Motor neuron (in vitro differentiated cells): ENCODE measurements at regions not wholly inside any gene's neighbourhood (a gene's known extent, or its start where the extent isn't known, plus 50 kb on each side); places are given as distances from the start of the nearest gene placed in this dataset.

Experiments
- ATAC-seq, 8 experiments: fragments of 200-7000 bp; cut with Tn5 transposase; replicated peaks in 6 of 8; 2 replicates each; pipeline ENCODE4 v1.8.0; 2021; ENCODE audit warnings: mild to moderate bottlenecking in 8 of 8, moderate library complexity in 8 of 8
- H3K27ac ChIP-seq, 2 donors: fragments of 250-450 bp; sonication (Bioruptor Pico); 2 replicates each; pipeline ENCODE4 v1.9.0; 2021; ENCODE audit warnings: antibody characterized with exemption in 2 of 2, mild to moderate bottlenecking in 2 of 2, moderate library complexity in 1 of 2
- H3K4me1 ChIP-seq, 2 donors: fragments of 250-450 bp; sonication (Bioruptor Pico); replicated peaks in 1 of 2; 2 replicates each; pipeline ENCODE4 v1.6.1; 2021; ENCODE audit warnings: antibody characterized with exemption in 2 of 2, mild to moderate bottlenecking in 2 of 2, moderate library complexity in 1 of 2
- H3K4me3 ChIP-seq, 5 donors: fragments of 250-450 bp; sonication (Bioruptor Pico); 2 replicates each; pipeline ENCODE4 v1.9.0; 2021; ENCODE audit warnings: antibody characterized with exemption in 5 of 5, mild to moderate bottlenecking in 5 of 5, moderate library complexity in 4 of 5
- WGBS, 10 experiments: fragments of 450-650 bp; shearing (Covaris generic); methylation state at CpG; one replicate each; pipeline ENCODE4 v1.0.0; 2022; 5-methylcytosine and 5-hydroxymethylcytosine counted together
- in situ Hi-C, 9 experiments: fragments of 400-800 bp; cut with MboI; loops; one replicate each; pipeline ENCODE4 v1.15.0; 2021; ENCODE audit warnings: low sequenced_read_pairs in 9 of 9, low pct_unique_long_range_greater_than_20kb in 2 of 9; ENCODE audit not compliant: unreplicated experiment in 9 of 9

DNA sequence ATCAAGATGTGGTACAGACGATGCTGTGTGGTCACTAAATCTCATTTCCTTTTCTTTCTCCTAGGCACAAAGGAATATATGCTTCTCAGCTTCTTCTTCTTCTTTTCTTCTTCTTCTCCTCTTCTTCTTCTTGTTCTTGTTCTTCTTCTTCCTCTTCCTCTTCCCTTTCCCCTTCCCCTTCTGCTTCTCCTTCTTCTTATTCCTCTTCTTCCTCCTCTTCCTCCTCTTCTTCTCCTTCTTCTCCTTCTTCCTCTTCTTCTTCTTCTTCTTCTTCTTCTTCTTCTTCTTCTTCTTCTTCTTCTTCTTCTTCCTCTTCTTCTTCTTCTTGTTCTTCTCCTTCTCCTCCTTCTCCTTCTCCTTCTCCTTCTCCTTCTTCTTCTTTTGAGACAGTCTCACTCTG, 190.4 kb upstream of the DTNBP1 start:
- H3K4me1 ChIP-seq, result peaks cover 0 to 3% of the 10 kb centered on the region in 2 donors
- in situ Hi-C loops, result no loop called here
- 55 to 100% (median 88%) methylated on average over 1 of the region's 1 CpG; no CpG with 5 or more reads in 1 of the 10 experiments for WGBS, 10 experiments
- H3K4me3 ChIP-seq, result no peak overlapping the region
- H3K27ac ChIP-seq, result no peak overlapping the region
- ATAC-seq, result no peak

DNA sequence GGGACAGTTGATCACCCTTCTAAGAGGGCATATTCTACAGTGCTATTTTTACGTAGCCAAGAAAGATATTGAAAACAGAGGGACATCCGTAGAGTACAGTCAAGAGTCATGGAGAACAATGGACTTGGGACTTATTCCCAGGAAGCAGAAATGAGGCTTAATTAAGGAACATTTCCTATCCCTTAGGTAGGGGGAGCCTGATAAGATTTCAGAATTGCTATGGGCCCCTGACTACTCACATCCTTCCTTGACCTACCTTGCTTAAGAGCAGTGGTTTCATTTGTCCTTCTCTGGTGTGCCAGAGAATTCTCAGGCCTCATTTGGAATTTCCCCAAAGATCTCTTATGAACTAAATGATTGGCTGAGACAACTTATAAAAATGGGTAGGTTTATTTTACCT, 189.5 kb upstream of the DTNBP1 start:
- no peak overlapping the region for H3K4me3 ChIP-seq
- no peak for ATAC-seq
- in situ Hi-C loops, result no loop called here
- 79 to 100% (median 92%) methylated on average over 2 of the region's 2 CpGs; no CpG with 5 or more reads in 5 of the 10 experiments for WGBS, 10 experiments
- H3K4me1 ChIP-seq, result peaks cover 0 to 3% of the 10 kb centered on the region in 2 donors
- H3K27ac ChIP-seq, result no peak overlapping the region

DNA sequence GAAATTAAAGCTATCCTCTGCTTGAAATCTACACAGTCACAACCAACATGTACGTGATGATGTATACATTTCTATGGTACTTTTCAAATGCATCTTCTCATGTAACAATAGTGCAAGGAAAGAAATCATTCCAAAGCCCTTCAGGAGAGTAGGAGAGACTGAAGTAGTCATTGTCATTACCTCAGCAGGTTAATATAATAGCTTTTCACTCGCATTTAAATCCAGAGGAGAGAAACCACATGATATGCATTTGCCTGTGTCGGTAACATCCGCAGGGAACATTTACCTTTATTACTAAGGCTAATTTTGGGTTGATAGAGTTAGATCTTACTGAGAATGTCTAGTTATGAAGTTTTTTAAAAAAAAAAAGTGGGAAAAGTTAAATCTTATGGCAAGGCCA, 186.6 kb upstream of the DTNBP1 start:
- Histone ChIP-seq H3K4me1 (peaks cover 6 to 13% of the 10 kb centered on the region in 2 donors), H3K4me3 (no peak overlapping the region), H3K27ac (no peak overlapping the region)
- 66 to 100% (median 86%) methylated on average over 1 to 4 of the region's 4 CpGs; no CpG with 5 or more reads in 1 of the 10 experiments for WGBS, 10 experiments
- in situ Hi-C loops, result no loop called here
- no peak for ATAC-seq

DNA sequence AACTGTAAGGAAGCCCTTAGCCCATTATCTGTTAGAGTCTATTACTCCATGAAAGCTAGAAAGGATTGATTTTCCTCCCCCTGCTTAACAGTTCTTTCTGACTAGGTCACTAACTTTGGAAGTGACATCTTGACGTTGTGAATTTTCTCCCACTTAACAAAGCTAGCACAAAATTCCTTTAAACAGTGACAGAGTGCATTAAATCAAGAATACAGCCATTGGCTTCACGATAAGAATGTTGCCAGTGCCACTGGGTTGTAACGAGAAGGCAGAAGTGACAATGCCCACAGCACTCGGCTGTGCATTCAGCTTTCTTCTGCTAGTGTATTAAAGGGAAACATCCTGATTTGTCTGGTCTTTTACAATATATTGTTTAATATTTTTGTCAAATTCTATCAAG, 182.7 kb upstream of the DTNBP1 start:
- H3K27ac ChIP-seq, result no peak overlapping the region
- ATAC-seq, result peak in 5 of 8 experiments; percentile 23 to 52 (median 37)

DNA sequence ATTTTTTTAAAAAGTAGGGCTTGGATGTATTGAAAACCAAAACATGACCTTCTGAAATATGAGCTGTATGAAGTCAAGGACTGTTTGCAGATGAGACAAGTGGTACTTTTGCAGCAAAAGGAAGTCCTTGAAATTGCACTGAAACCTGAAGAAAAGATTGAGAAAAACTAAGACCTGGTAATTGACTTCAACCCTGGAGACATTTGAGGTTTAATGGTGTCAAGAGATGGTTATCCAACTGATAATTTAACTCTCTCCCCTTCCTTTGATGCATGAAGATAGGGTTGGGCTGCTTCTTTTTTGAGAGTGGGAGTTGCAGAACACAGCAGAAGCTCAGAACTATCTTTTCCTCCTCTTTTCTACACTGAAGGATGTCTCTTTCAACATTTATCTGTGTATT, 180.9 kb upstream of the DTNBP1 start:
- Histone ChIP-seq H3K4me1 (peaks cover 29 to 31% of the 10 kb centered on the region in 2 donors), H3K4me3 (no peak overlapping the region), H3K27ac (no peak overlapping the region)
- in situ Hi-C loops, result no loop called here
- ATAC-seq, result no peak

More for the DNA sequence above, 182.7 kb upstream of the DTNBP1 start:
- Histone ChIP-seq H3K4me3 (no peak overlapping the region), H3K4me1 (peaks cover 22 to 27% of the 10 kb centered on the region in 2 donors)
- WGBS, 10 experiments, result 10 to 82% (median 32%) methylated on average over 1 to 4 of the region's 4 CpGs; no CpG with 5 or more reads in 1 of the 10 experiments
- in situ Hi-C loops, result no loop called here

DNA sequence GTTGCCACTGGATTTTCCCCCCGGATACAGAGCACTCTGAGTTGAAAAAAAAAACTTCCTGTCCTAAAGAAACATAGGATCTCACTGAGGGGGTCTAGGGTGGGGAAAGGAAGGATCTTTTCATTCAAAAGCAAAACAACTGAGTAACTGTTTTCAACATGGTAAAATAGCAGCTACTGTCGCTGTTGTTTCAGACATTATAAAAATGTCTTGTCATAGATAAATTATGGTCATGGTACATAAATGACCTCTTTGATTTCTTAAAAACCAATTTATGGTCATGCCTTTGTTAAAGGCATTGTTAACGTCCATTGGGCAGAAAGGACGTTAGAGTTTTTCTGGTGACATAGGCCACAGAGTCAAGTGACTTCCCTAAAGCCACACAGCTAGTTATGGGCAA, 180.4 kb upstream of the DTNBP1 start:
- 8 to 81% (median 41%) methylated on average over 1 to 4 of the region's 4 CpGs for WGBS, 10 experiments
- Histone ChIP-seq H3K27ac (no peak overlapping the region), H3K4me3 (no peak overlapping the region), H3K4me1 (peaks cover 29 to 35% of the 10 kb centered on the region in 2 donors)
- no peak for ATAC-seq
- in situ Hi-C loops, result no loop called here

DNA sequence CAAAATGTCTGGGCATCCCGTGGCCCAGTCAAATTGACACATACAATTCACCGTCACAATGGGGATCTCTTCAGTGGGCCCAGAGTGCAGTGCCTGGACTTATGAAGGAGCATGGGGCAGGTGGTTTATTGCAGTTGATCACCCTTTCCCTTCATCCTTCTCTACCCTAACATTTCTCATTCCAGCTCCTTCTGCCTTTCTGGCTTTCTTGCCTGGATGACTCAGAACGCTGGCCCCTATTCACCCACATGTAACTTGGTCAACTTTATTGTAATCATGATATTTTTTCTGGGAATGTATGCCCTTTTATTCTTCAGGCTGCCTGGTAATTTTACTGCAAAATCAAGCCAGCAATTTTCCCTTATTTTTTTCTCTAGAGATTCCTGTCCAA, 179.9 kb upstream of the DTNBP1 start:
- peak in 5 of 8 experiments; percentile 9 to 43 (median 25) for ATAC-seq
- H3K27ac ChIP-seq, result no peak overlapping the region
- H3K4me3 ChIP-seq, result no peak overlapping the region
- in situ Hi-C loops, result no loop called here
- WGBS, 10 experiments, result 5 to 86% (median 49%) methylated on average over 1 to 3 of the region's 3 CpGs; no CpG with 5 or more reads in 2 of the 10 experiments
- peaks cover 29 to 40% of the 10 kb centered on the region in 2 donors for H3K4me1 ChIP-seq

DNA sequence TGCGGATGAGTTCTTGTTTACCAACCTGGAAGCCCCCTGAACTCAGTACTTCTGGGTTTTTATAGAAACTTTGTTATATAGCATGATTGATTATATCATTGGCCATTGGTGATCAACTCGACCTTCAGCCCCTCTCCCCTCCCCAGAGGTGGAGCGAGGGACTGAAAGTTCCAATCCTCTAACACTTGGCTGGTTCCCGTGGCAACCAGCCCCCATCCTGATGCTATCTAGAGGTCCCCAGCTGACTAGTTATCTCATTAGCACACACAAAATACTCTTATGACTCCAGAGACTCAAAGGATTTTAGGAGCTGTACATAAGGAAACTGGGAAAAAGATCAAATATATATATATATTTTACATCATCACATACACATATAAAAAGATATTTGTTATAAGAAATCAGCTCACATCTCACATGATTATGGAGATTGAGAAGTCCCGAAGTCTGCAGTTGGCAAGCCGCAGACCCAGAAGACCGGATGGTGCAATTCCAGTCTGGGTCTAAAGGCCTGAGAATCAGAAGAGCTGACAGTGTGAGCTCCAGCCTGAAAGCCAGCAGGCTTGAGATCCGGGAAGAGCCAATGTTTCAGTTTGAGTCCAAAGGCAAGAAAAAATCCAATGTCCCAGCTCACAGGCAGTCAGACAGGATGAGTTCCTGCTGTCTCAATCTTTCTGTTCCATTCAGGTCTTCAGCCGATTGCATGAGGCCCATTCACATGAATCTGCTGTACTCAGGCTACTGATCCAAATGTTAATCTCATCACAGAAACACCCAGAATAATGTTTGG, 179.3 kb upstream of the DTNBP1 start:
- in situ Hi-C loops, result no loop called here
- peaks cover 29 to 46% of the 10 kb centered on the region in 2 donors for H3K4me1 ChIP-seq
- peak in 3 of 8 experiments; percentile 23 to 49 (median 42) for ATAC-seq
- 43 to 100% (median 80%) methylated on average over 1 to 5 of the region's 9 CpGs; no CpG with 5 or more reads in 1 of the 10 experiments for WGBS, 10 experiments
- no peak overlapping the region for H3K27ac ChIP-seq
- no peak overlapping the region for H3K4me3 ChIP-seq

DNA sequence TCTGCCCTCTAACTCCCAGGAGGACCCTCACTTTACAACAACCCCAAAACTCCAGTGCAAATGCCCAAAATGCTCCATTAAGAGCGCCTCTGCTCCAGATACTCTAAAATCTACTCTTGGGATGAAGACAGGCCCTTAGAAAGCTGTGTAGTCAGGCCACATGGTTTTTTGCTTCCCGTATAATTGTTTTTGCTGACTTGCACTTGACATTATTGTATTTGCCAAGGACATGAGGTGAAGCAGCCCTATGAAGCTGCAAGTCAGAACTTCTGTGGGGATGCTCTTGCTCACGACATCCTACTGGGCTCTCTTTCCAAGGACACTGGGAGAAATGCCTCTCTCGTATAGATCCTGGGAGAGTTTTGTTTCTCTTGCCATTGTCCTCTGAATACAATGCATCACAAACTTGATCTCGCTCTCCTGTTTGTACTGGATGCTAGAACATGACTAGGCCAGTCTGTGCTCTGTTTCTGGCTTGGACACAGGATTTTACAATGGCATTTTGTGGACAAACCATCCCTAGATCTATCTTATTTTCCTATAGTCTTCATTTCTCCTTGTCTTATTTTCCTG, 177.2 kb upstream of the DTNBP1 start:
- ATAC-seq, result peak in 1 of 8 experiments; percentile 47
- in situ Hi-C loops, result no loop called here
- WGBS, 10 experiments, result 25 to 100% (median 70%) methylated on average over 1 to 5 of the region's 5 CpGs
- Histone ChIP-seq H3K4me3 (no peak overlapping the region), H3K27ac (no peak overlapping the region), H3K4me1 (peaks cover 23 to 40% of the 10 kb centered on the region in 2 donors)

DNA sequence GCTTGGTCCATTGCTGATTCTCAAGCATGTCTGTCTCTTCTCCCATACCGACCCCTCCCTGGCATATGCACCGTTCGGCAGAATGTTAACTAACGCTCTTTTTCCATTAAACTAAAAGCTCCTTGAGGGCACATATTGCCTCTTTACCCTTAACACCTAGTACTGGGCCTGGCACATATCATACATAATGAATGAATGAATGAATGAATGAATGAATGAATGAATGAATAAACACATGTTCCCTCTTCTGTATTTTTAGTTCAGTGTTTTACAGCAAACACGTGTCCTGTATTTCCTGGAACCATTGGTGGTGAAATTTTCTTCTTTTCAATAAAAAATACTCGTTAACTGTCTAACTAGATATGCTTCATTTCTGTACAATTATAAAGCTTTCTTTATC, 174.4 kb upstream of the DTNBP1 start:
- no peak overlapping the region for H3K27ac ChIP-seq
- WGBS, 10 experiments, result 70 to 100% (median 87%) methylated on average over 1 to 6 of the region's 6 CpGs
- ATAC-seq, result no peak
- H3K4me3 ChIP-seq, result no peak overlapping the region
- peaks cover 15 to 28% of the 10 kb centered on the region in 2 donors for H3K4me1 ChIP-seq
- in situ Hi-C loops, result no loop called here

DNA sequence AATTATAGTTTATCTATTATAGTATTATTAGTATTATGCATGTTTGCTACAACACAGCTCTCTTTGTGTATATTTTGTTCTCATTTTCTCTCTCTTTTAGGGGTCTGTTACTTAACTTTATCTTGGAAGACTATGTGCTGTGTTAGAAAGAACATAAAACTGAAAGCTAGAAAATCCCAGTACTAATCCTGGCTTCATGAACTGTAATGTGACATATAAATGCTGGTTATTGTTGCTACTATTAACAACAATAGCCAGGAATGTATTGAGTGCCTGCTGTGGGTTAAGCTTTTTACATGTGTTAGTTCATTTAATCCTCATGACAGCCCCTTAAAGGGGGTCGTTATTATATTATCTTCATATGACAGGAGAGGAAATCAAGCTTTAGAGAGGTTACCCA, 170.0 kb upstream of the DTNBP1 start:
- Histone ChIP-seq H3K4me3 (no peak overlapping the region), H3K4me1 (peaks cover 2 to 11% of the 10 kb centered on the region in 2 donors), H3K27ac (no peak overlapping the region)
- no peak for ATAC-seq
- WGBS, 10 experiments, result 0 to 100% (median 33%) methylated on average over 1 of the region's 1 CpG; no CpG with 5 or more reads in 7 of the 10 experiments
- in situ Hi-C loops, result no loop called here

DNA sequence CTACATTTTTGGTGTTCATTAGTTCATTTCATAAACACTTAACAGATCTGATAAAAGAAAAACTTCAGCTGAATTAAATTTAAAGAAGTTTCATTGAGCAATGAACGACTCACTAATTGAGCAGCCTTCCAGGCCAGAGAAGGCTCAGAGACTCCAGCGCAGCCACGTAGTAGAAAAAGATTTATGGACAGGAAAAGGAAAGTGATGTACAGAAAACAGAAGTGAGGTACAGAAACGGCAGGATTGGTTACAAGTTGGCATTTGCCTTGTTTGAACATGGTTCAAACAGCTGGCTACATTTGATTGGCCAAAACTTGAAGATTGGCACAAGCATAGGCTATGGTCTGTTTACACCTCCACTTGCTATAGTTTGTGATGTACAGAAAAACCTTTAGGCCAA, 166.3 kb upstream of the DTNBP1 start:
- in situ Hi-C loops, result no loop called here
- Histone ChIP-seq H3K27ac (no peak overlapping the region), H3K4me3 (no peak overlapping the region), H3K4me1 (peaks cover 2 to 9% of the 10 kb centered on the region in 2 donors)
- WGBS, 10 experiments, result 40 to 100% (median 85%) methylated on average over 2 to 4 of the region's 4 CpGs
- no peak for ATAC-seq

DNA sequence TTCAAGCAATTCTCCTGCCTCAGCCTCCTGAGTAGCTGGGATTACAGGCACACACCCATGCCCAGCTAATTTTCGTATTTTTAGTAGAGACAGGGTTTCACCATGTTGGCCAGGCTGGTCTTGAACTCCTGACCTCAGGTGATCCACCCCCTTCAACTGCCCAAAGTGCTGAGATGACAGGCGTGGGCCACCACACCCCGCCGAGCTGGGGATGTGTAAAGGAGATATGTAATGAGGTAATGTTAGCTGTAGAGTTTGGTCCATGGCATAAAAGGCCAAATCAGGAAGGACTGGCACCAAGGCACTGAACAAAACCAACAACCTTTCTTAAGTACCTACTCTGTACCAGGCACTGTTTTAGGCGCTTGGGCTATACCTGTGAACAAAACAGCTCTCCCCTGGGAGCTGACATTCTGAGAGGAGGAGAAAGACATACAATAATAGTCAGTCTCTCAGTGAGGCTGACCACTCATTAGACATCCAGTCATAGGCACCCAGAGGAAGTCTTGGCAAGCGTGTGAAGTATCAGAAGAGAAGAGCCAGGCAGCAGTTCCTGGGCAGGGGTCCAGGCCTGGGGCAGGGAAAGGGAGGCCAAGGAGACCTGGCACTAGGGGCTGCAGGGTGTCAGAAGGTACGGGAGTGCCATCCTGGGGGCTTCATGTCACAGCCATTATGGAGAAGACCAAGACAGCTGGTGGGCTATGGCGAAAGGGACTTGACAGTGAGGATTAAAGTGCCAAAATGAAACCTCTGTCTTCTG, 164.8 kb upstream of the DTNBP1 start:
- no peak for ATAC-seq
- in situ Hi-C loops, result no loop called here
- Histone ChIP-seq H3K27ac (no peak overlapping the region), H3K4me1 (peaks cover 9 to 14% of the 10 kb centered on the region in 2 donors), H3K4me3 (no peak overlapping the region)
- WGBS, 10 experiments, result 0 to 100% (median 80%) methylated on average over 1 to 4 of the region's 8 CpGs; no CpG with 5 or more reads in 1 of the 10 experiments
